ENCODE measurements at regions not wholly inside any gene's neighbourhood (a gene's known extent, or its start where the extent isn't known, plus 50 kb on each side); places are given as distances from the start of the nearest gene placed in this dataset.
"Not testable (repeated sequence)": the region's sequence is repeated elsewhere in the genome, so short reads cannot be mapped to it uniquely, and the experiment has no call there.

- intact Hi-C loops (cut with DNase I), result no loop called here
- no peak for DNase-seq
Observed at GRCh38 chr5:57676222-57677098, 193.8 kb upstream of the ACTBL2 start.

GRCh38 chr5:57675236-57675635, 192.6 kb upstream of the ACTBL2 start:
- intact Hi-C loops (cut with DNase I), result no loop called here
- no peak for DNase-seq

- intact Hi-C loops (cut with DNase I), result no loop called here
- no peak for DNase-seq
Observed at GRCh38 chr5:57671371-57671770, 188.8 kb upstream of the ACTBL2 start.

DNA sequence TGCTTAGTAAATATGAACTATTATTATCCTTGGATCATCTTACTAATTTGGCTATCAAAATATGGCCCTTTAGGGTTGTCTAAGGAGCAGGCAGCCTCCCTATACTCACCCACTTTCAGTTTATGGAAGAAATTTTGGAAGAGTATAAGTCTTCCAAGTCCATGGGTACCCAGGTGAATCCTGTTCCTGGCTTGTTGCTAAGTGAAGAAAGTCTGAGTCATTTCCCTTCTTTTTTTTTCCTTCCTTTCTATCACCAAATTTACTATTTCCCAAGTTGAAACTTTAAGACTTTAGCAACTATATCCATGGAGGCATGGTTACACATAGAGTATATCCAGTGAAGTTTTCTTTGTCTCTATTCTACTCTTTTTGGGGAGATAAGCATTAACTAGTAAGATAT, 184.0 kb upstream of the ACTBL2 start:
- no peak for DNase-seq
- intact Hi-C loops (cut with DNase I), result no loop called here

DNA sequence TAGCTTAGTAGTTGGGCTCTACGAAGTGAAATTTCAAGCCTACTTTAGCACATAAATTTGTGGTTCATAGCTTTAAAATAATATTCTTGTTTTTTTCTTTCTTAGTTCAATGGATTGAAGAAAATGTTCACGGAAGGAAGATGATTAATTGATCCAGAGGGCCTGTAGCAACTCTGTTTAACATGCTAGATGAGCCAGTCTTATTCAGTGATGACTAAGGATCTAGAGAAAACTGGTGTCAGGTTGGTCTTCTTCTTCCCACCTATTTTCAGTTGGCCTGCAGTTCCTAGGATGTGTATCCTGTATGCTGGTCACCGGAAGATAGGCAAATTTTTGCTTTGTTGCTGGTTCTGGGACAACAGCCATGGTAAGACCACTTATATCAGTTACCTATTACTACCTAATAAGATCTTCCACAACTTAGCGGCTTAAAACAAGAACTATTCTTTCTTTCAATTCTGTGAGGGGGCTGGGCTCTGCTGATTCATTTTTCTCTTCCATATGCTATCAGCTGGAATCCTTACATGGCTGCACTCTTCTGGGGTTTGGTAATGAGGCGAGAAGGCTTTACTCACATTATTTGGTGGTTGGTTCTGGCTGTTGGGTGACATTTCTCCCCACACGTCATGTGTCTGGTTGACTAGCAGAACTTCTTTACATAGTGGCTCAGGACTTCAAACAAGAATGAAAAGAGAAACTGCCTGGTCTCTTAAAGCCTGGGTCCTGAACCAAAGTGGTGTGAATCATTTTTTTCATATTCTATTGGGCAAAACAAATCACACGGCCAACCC, 182.7 kb upstream of the ACTBL2 start:
- DNase-seq, result no peak
- intact Hi-C loops (cut with DNase I), result no loop called here

- intact Hi-C loops (cut with DNase I), result no loop called here
- no peak for DNase-seq
Observed at GRCh38 chr5:57664700-57665099, 182.1 kb upstream of the ACTBL2 start.

- no peak for DNase-seq
- intact Hi-C loops (cut with DNase I), result no loop called here
Observed at GRCh38 chr5:57663466-57663865, 180.9 kb upstream of the ACTBL2 start.

DNA sequence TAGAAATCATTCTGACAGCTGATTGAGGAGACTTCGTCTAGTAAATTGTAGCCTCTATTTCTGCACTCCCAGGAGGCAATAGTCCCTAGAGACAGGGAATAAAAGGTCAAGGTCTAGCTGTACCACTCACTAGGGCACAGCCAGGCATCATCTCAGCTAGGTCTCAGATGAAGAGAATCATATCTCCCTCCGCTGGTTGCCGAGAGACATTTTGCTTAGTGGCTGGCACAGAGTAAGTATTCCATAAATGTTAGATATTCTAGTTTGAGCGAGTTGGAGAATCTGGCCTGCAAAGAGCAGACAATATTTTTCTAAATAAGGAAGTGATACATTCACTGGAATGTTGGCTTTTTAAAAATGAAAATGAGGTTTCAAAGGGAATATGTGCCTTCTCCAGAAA, 180.4 kb upstream of the ACTBL2 start:
- peak in 1 of 10 donors; percentile 45 for DNase-seq
- intact Hi-C loops (cut with DNase I), result no loop called here

GRCh38 chr5:57659886-57660285, 177.3 kb upstream of the ACTBL2 start:
- intact Hi-C loops (cut with DNase I), result loop anchor here (10.0 kb wide), 1 partner anchor 115 kb away; no protein-coding TSS in a partner anchor
- no peak for DNase-seq

DNA sequence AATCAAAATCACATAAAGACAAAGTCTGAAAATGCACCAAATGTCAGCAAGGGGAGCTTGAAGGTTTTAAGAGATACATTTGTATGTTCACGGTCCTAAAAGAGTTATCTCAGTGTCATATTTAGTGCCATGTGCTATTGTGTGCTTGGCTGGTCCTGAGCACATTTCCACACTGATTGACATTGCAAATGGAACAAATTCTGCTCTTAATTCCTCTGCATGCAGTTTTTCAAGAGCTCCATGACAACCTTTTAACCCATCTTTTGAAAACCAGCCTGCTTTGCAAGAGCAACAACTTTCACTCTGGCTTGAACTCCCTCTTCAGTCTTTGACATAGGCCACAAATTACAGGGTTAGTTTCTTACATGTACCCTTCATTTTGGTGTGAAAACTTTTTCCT, 175.4 kb upstream of the ACTBL2 start:
- intact Hi-C loops (cut with DNase I), result loop anchor here (10.0 kb wide), 1 partner anchor 117 kb away; no protein-coding TSS in a partner anchor
- DNase-seq, result no peak

DNA sequence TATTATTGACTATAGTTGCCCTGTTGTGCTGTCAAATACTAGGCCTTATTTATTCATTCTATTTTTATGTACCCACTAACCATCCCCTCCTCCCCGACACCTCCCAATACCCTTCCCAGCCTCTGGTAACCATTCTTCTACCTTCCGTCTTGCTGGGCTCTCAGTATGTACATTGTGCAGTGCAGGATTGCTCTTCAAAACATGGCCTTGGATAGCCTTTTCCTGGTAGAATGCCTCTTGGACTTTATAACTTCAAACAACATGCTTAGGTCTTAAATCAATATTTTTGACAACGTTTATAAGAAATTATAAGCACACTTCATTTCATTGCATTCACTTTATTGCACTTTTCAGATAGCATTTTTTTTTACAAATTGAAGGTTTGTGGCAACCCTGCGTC, 172.6 kb upstream of the ACTBL2 start:
- no peak for DNase-seq
- intact Hi-C loops (cut with DNase I), result loop anchor here (10.0 kb wide), 1 partner anchor 120 kb away; no protein-coding TSS in a partner anchor

GRCh38 chr5:57653636-57654290, 171.2 kb upstream of the ACTBL2 start:
- peak in 8 of 10 donors; percentile 29 to 80 (median 41) for DNase-seq
- intact Hi-C loops (cut with DNase I), result loop anchor here (10.0 kb wide), 1 partner anchor 121 kb away; no protein-coding TSS in a partner anchor

- DNase-seq, result no peak
- intact Hi-C loops (cut with DNase I), result loop anchor here (10.0 kb wide), 1 partner anchor 124 kb away; no protein-coding TSS in a partner anchor
Observed at GRCh38 chr5:57651127-57651526, 168.5 kb upstream of the ACTBL2 start.

GRCh38 chr5:57650360-57651069, 167.9 kb upstream of the ACTBL2 start:
- no peak for DNase-seq
- intact Hi-C loops (cut with DNase I), result loop anchor here (10.0 kb wide), 1 partner anchor 124 kb away; no protein-coding TSS in a partner anchor

GRCh38 chr5:57642698-57643097, 160.1 kb upstream of the ACTBL2 start:
- intact Hi-C loops (cut with DNase I), result no loop called here
- no peak for DNase-seq

DNA sequence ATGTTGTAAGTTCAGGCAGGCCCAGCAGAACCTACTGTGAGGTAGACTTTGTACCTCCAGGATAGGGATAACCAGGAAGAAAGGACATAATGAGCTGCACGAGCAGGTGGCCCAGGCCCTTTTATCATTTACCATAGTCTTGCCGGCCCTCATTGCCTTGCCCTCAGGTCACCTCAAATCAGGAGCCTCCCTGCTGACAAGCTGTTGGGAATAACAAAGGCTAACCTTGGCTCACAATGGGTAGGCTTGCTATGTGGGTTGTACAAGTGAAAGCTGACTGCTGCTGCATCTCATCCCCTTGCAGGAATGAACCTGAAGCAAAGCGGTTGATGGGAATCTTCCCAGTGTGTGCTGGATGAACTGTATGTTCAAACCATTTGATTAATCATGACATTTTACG, 159.5 kb upstream of the ACTBL2 start:
- no peak for DNase-seq
- intact Hi-C loops (cut with DNase I), result no loop called here

- DNase-seq, result no peak
- intact Hi-C loops (cut with DNase I), result no loop called here
Observed at GRCh38 chr5:57635146-57635777, 152.7 kb upstream of the ACTBL2 start.

DNA sequence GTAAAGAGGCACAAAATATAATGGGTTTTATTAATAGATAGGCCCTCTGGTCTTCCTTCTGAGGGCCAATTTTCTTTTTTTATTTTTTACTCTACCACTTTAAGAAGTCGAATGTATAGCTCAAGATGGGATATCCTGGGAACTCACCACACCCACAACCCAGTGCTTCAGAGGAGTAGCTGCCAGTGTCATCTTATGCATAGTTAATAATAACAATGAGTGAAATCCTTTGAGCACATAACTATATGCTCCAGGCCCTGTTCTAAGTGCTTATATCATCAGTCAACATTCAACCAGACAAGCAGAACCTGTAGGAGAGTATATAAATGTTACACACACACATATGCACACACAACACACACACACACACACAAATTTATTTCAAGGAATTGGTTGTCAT, 150.3 kb upstream of the ACTBL2 start:
- intact Hi-C loops (cut with DNase I), result no loop called here
- DNase-seq, result no peak

GRCh38 chr5:57631139-57631538, 148.5 kb upstream of the ACTBL2 start:
- intact Hi-C loops (cut with DNase I); DNase-seq: not testable (repeated sequence)

- intact Hi-C loops (cut with DNase I), result no loop called here
- no peak for DNase-seq
Observed at GRCh38 chr5:57627661-57628060, 145.1 kb upstream of the ACTBL2 start.
